Common myeloid progenitor, CD34-positive (primary cell): ENCODE measurements at regions not wholly inside any gene's neighbourhood (a gene's known extent, or its start where the extent isn't known, plus 50 kb on each side); places are given as distances from the start of the nearest gene placed in this dataset.

Source experiments
- CTCF ChIA-PET: fragments of 350-600 bp; sonication (Branson Sonifier 250); formaldehyde crosslinking; loops from one replicate; lab custom pipeline; 2021; ENCODE audit warnings: antibody characterized with exemption; lab: Charles Lee
- POLR2A ChIA-PET: fragments of 350-600 bp; sonication (Branson Sonifier 250); formaldehyde crosslinking; loops from one replicate; lab custom pipeline; 2021; ENCODE audit warnings: antibody characterized with exemption; lab: Charles Lee
- DNase-seq, 3 donors: peaks; one replicate each; pipeline versions ENCODE4 v3.0.0 to v3.0.0-alpha.2; 2013
- H3K27ac ChIP-seq, 2 experiments: 1 replicate in 1 of 2; 2 replicates in 1 of 2; pipeline ENCODE4 v1.7.0; 2013; ENCODE audit warnings: inconsistent platforms in 2 of 2, low read length in 2 of 2, mild to moderate bottlenecking in 2 of 2, low read depth in 1 of 2, moderate library complexity in 1 of 2; ENCODE audit not compliant: severe bottlenecking in 2 of 2, insufficient read depth in 1 of 2, poor library complexity in 1 of 2
- H3K27me3 ChIP-seq, 5 experiments: replicated peaks in 2 of 5; 1 replicate in 3 of 5; 2 replicates in 2 of 5; pipeline versions ENCODE4 v1.6.1 to v1.7.0; 2013; ENCODE audit warnings: low read length in 4 of 5, mild to moderate bottlenecking in 2 of 5, moderate library complexity in 2 of 5, inconsistent platforms in 1 of 5; ENCODE audit not compliant: insufficient read depth in 5 of 5, control insufficient read depth in 4 of 5
- H3K36me3 ChIP-seq, 4 experiments: 1 replicate in 2 of 4; 2 replicates in 2 of 4; pipeline versions ENCODE4 v1.6.1 to v1.7.0; 2013; ENCODE audit warnings: low read length in 3 of 4, control low read depth in 1 of 4, mild to moderate bottlenecking in 1 of 4; ENCODE audit not compliant: control insufficient read depth in 4 of 4, insufficient read depth in 4 of 4
- H3K4me1 ChIP-seq, 4 experiments: 1 replicate in 3 of 4; 2 replicates in 1 of 4; pipeline versions ENCODE4 v1.6.1 to v1.7.1; 2013; ENCODE audit warnings: low read length in 3 of 4, mild to moderate bottlenecking in 3 of 4, control low read depth in 1 of 4, inconsistent platforms in 1 of 4, moderate library complexity in 1 of 4; ENCODE audit not compliant: control insufficient read depth in 4 of 4, insufficient read depth in 4 of 4; ENCODE audit errors: control extremely low read depth in 1 of 4
- H3K4me3 ChIP-seq, 7 experiments: 1 replicate in 4 of 7; 2 replicates in 3 of 7; pipeline versions ENCODE4 v1.5.1 to v1.7.0; 2013; ENCODE audit warnings: mild to moderate bottlenecking in 7 of 7, low read length in 6 of 7, moderate library complexity in 6 of 7, inconsistent platforms in 2 of 7, low read depth in 2 of 7, control low read depth in 1 of 7; ENCODE audit not compliant: insufficient read depth in 4 of 7, control insufficient read depth in 1 of 7; ENCODE audit errors: extremely low read depth in 1 of 7
- H3K9me3 ChIP-seq, 5 experiments: 1 replicate in 4 of 5; 2 replicates in 1 of 5; pipeline versions ENCODE4 v1.6.1 to v1.7.1; 2013; ENCODE audit warnings: low read length in 4 of 5, mild to moderate bottlenecking in 2 of 5, inconsistent platforms in 1 of 5, low read depth in 1 of 5, moderate library complexity in 1 of 5; ENCODE audit not compliant: control insufficient read depth in 4 of 5, insufficient read depth in 2 of 5; ENCODE audit errors: control extremely low read depth in 1 of 5
- WGBS: methylation state at CpG from one replicate; pipeline ENCODE4 v1.1.5; 2013; ENCODE audit not compliant: insufficient coverage; 5-methylcytosine and 5-hydroxymethylcytosine counted together

- Histone ChIP-seq H3K9me3 (peaks cover 0 to 4% (median 0%) of the 10 kb centered on the region in 5 experiments), H3K27me3 (peaks cover 0 to 11% (median 0%) of the 10 kb centered on the region in 5 experiments), H3K27ac (no peak overlapping the region), H3K4me1 (no peaks in the 10 kb centered on the region), H3K4me3 (no peak overlapping the region), H3K36me3 (no peaks in the 10 kb centered on the region)
- ChIA-PET POLR2A (no interaction called here), CTCF (no interaction called here)
- 82% methylated on average over 7 of the region's 7 CpGs for WGBS
- no peak for DNase-seq
Observed at GRCh38 chr1:30603081-30603858, 120.1 kb downstream of the MATN1 start.

GRCh38 chr1:30601316-30602085 lies 121.9 kb downstream of the MATN1 start:
- no peak overlapping the region for H3K4me3 ChIP-seq
- ChIA-PET CTCF (no interaction called here), POLR2A (no interaction called here)
- 95% methylated on average over 8 of the region's 8 CpGs for WGBS
- H3K4me1 ChIP-seq = no peaks in the 10 kb centered on the region
- H3K36me3 ChIP-seq = no peaks in the 10 kb centered on the region
- H3K27me3 ChIP-seq = peaks cover 0 to 21% (median 4%) of the 10 kb centered on the region in 5 experiments
- no peak for DNase-seq
- H3K9me3 ChIP-seq = peaks cover 0 to 4% (median 0%) of the 10 kb centered on the region in 5 experiments
- H3K27ac ChIP-seq = no peak overlapping the region

GRCh38 chr1:30600706-30601105 lies 122.7 kb downstream of the MATN1 start:
- Histone ChIP-seq H3K9me3 (peaks cover 0 to 4% (median 0%) of the 10 kb centered on the region in 5 experiments), H3K4me1 (no peaks in the 10 kb centered on the region), H3K36me3 (no peaks in the 10 kb centered on the region), H3K27me3 (peaks cover 0 to 19% (median 7%) of the 10 kb centered on the region in 5 experiments), H3K27ac (no peak overlapping the region), H3K4me3 (no peak overlapping the region)
- WGBS = 82% methylated on average over 3 of the region's 4 CpGs
- POLR2A ChIA-PET = no interaction called here
- CTCF ChIA-PET = no interaction called here
- no peak for DNase-seq

- no peak overlapping the region for H3K27ac ChIP-seq
- H3K27me3 ChIP-seq = peaks cover 0 to 19% (median 7%) of the 10 kb centered on the region in 5 experiments
- no peak for DNase-seq
- no peak overlapping the region for H3K4me3 ChIP-seq
- 89% methylated on average over 9 of the region's 9 CpGs for WGBS
- peaks cover 0 to 4% (median 0%) of the 10 kb centered on the region in 5 experiments for H3K9me3 ChIP-seq
- ChIA-PET POLR2A (no interaction called here), CTCF (no interaction called here)
- H3K4me1 ChIP-seq = no peaks in the 10 kb centered on the region
- no peaks in the 10 kb centered on the region for H3K36me3 ChIP-seq
Observed at GRCh38 chr1:30600258-30600657, 123.1 kb downstream of the MATN1 start.

DNA sequence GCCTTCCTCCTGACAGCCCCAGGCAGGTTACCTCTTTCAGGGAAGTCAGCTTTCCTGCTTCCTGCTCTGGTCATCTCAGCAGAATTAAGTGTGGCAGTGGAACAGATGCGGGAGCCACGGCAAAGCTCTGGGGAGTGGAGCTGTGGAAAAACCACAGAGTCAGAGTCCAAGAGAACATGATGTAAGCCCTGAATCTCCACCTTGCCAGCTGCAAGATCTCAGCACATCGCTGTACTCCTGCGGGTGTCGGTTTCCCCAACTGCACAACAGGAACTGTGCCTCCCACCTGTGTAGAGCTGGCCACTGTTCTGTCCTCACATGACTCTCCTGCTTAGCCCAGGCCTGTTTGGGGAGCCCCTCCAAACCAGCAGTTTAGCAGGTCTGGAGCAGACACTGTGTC lies 123.7 kb downstream of the MATN1 start:
- no peak for DNase-seq
- Histone ChIP-seq H3K4me3 (no peak overlapping the region), H3K36me3 (no peaks in the 10 kb centered on the region), H3K27me3 (peaks cover 0 to 21% (median 7%) of the 10 kb centered on the region in 5 experiments), H3K9me3 (peaks cover 0 to 4% (median 0%) of the 10 kb centered on the region in 5 experiments), H3K4me1 (no peaks in the 10 kb centered on the region), H3K27ac (no peak overlapping the region)
- WGBS = 85% methylated on average over 5 of the region's 5 CpGs
- ChIA-PET CTCF (no interaction called here), POLR2A (no interaction called here)

DNA sequence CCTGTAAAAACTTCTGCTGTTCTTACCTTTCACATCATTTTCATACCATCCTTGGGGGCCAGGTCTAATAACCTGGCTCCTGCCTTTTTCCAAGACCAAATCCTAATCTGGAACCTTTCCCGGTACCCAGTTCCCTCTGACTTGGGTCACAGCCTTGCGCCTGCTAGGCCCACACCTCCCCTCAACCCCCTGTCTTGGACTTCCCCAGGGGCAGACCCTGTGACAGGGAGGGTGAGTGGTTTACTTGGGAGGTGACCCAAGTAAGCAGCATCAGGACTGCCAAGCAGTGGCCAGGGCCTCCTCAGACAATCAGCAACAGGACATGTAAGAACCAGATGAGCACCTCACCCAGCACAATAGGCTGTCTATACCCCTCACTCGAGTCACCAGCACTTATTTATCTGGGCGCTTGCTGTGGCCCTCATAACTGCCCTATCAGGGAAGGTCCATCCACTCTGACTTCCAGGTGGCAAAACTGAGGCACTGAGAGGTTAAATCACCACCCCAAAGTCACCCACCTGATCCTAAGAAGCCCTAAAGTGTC lies 124.7 kb downstream of the MATN1 start:
- Histone ChIP-seq H3K9me3 (peaks cover 0 to 4% (median 0%) of the 10 kb centered on the region in 5 experiments), H3K4me3 (no peak overlapping the region), H3K27ac (no peak overlapping the region), H3K27me3 (peaks cover 0 to 23% (median 10%) of the 10 kb centered on the region in 5 experiments), H3K4me1 (no peaks in the 10 kb centered on the region), H3K36me3 (no peaks in the 10 kb centered on the region)
- 79% methylated on average over 2 of the region's 4 CpGs for WGBS
- POLR2A ChIA-PET = no interaction called here
- CTCF ChIA-PET = no interaction called here
- DNase-seq = no peak
